ENCODE measurements at regions not wholly inside any gene's neighbourhood (a gene's known extent, or its start where the extent isn't known, plus 50 kb on each side); places are given as distances from the start of the nearest gene placed in this dataset.

DNA sequence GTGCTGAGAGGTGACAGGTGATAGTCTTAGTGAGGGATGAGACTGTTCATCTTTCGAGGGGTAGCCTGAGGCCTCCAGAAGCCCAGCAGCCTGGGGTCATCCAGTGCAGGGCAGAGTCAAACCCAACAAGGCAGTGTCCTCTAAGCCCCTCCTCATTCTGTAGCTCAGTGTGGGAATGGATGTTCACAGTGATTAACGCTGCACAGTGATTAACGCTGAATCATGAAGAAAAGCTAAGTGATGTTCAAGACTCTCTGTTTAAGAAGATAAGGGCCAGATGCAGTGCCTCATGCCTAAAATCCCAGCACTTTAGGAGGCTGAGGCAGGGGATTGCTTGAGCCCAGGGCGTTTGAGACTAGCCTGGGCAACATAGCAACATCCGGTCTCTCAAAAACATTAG lies 56.3 kb upstream of the LAPTM4A start:
- TF ChIP-seq TAF1 (IDR thresholded peaks at IDR 0.05; ENCODE audit: borderline replicate concordance, low read depth, low read length) (no peak), POLR2A (IDR thresholded peaks at IDR 0.05; ENCODE audit: low read depth, low read length) (no peak)
- no peak for FAIRE-seq

DNA sequence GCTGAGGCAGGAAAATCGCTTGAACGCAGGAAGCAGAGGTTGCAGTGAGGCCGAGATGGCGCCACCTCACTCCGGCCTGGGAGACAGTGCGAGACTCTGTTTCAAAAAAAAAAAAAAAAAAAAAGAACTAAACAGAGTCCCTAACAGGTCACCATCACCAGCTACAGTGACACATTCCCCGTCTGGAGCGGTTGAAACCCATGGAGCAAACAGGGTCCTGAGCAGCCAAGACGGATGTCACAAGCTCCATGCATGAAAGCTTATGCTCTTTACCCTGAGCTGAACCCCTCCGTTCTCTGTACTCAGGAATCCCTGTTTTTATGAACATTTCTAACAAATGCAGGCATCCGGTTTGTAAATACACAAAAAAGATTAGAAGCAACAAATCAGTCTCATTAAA lies 55.9 kb upstream of the LAPTM4A start:
- TF ChIP-seq POLR2A (IDR thresholded peaks at IDR 0.05; ENCODE audit: low read depth, low read length) (no peak), TAF1 (IDR thresholded peaks at IDR 0.05; ENCODE audit: borderline replicate concordance, low read depth, low read length) (no peak)
- FAIRE-seq (no peak), DNase-seq (ENCODE audit: insufficient read length) (no peak)

More for the DNA sequence above, 56.3 kb upstream of the LAPTM4A start:
- no peak for DNase-seq (ENCODE audit: insufficient read length)

GRCh38 chr2:20106746-20107145 lies 55.3 kb upstream of the LAPTM4A start:
- TF ChIP-seq POLR2AphosphoS5 (IDR thresholded peaks at IDR 0.05; ENCODE audit: low read depth, low read length) (no peak), POLR2A (IDR thresholded peaks at IDR 0.05; ENCODE audit: low read depth, low read length) (no peak), TAF1 (IDR thresholded peaks at IDR 0.05; ENCODE audit: borderline replicate concordance, low read depth, low read length) (no peak)
- DNase-seq (ENCODE audit: insufficient read length): no peak
- no peak for FAIRE-seq

GRCh38 chr2:20104900-20105545 lies 53.6 kb upstream of the LAPTM4A start:
- TF ChIP-seq POLR2AphosphoS5 (IDR thresholded peaks at IDR 0.05; ENCODE audit: low read depth, low read length): no peak
- TF ChIP-seq TAF1 (IDR thresholded peaks at IDR 0.05; ENCODE audit: borderline replicate concordance, low read depth, low read length): no peak
- no peak for TF ChIP-seq POLR2A (IDR thresholded peaks at IDR 0.05; ENCODE audit: low read depth, low read length)
- no peak for DNase-seq (ENCODE audit: insufficient read length)
- FAIRE-seq: no peak

DNA sequence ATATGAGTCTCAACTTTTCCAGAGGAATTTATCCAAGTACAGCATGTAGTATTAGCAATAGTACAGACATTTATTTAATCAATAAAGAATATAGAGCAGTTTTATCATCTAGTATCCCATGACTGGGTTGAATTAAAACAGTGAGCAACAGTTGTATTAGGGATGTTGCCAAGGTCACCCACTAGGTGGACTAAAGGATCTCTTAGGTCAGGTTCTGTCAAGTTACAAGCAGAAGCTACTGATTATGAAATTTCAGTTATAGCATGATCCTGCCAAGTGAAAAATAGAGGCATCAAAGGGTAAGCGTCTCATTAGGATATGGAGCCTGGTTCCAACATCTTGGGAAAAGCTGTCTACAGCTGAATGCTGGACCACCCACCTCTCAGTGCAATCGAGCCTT lies 52.1 kb upstream of the LAPTM4A start:
- DNase-seq (ENCODE audit: insufficient read length) (no peak), FAIRE-seq (no peak)

More for the DNA sequence above, 52.1 kb upstream of the LAPTM4A start:
- TF ChIP-seq POLR2AphosphoS5 (IDR thresholded peaks at IDR 0.05; ENCODE audit: low read depth, low read length) (no peak), POLR2A (IDR thresholded peaks at IDR 0.05; ENCODE audit: low read depth, low read length) (no peak), TAF1 (IDR thresholded peaks at IDR 0.05; ENCODE audit: borderline replicate concordance, low read depth, low read length) (no peak)

All from GM12892 (cell line).